ENCODE measurements at regions not wholly inside any gene's neighbourhood (a gene's known extent, or its start where the extent isn't known, plus 50 kb on each side); places are given as distances from the start of the nearest gene placed in this dataset.

DNA sequence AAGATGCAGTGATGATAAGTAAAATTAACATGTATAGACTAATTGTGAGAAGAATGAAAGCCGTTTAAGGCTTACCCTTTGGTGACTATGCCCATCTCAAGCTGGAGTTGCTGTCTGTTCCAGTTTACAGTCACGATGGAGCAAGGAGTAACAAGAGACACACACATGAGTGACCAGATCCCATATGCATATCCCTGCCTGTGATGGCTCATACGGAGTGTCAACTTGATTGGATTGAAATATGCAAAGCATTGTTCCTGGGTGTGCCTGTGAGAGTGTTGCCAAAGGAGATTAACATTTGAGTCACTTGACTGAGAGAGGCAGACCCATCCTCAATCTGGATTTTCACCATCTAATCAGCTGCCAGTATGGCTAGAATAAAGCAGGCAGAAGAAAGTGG is 786.8 kb downstream of the FAM181B start:
- Mint-ChIP-seq H3K9me3 (no peaks in the 10 kb centered on the region), H3K4me1 (no peaks in the 10 kb centered on the region), H3K27me3 (no peaks in the 10 kb centered on the region), H3K27ac (no peak overlapping the region), H3K4me3 (no peak overlapping the region), H3K36me3 (no peaks in the 10 kb centered on the region)

DNA sequence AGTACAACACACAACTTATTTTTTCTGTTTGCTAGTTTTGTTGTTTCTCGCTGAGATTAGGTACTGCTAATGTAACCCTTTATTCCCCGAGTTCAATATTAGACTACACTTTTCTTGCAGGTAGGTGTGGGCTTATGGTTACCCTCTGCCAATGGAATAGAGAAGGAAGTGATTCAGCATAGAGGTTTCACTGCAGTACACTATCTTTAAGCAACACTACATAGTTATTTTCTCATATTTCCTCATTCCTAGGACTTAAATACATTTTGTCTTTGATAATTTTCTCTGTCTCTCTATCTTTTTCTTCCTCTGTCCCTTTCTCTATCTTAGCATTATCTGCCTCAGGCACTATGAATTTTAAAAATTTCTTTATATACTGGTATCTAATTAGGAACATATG is 791.0 kb downstream of the FAM181B start:
- Mint-ChIP-seq H3K4me3 (no peak overlapping the region), H3K9me3 (no peaks in the 10 kb centered on the region), H3K36me3 (no peaks in the 10 kb centered on the region), H3K27ac (no peak overlapping the region), H3K4me1 (no peaks in the 10 kb centered on the region), H3K27me3 (no peaks in the 10 kb centered on the region)

DNA sequence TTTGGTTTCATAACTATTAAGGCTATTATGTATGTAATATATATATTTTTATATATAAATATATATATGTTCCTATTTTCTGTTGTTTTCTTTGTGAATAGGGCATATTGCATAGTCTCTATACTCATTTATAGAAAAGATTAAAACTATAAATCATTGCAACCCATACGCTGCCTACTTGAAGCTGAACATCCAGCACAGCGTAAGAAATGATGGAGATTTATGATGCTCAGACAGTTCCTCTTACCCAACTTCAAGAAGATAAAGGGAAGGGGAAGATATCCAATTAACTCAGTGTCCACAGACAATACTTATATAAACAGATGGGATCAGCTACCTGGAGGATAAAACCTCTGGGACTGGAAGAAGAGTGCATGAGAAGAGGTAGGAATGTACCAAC is 791.7 kb downstream of the FAM181B start:
- Mint-ChIP-seq H3K27ac (no peak overlapping the region), H3K36me3 (no peaks in the 10 kb centered on the region), H3K9me3 (no peaks in the 10 kb centered on the region), H3K27me3 (no peaks in the 10 kb centered on the region), H3K4me3 (no peak overlapping the region), H3K4me1 (no peaks in the 10 kb centered on the region)

DNA sequence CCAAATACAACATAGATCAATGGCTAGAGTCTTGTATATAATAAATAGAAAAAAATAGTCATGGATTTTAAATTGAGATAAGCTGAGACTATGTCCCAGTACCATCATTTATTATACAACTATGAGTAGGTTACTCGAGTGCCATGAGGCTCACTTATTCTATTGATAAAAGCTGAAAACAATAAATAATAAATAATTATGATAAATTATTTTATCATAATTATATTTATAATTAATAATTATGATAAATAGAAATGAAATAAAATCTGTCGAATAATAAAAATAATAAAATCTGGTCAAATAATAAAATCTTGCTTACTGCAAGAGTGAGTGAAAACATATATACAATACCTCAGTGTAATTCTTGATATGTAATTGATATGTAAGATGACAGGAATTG is 801.4 kb downstream of the FAM181B start:
- no peak overlapping the region for H3K4me3 Mint-ChIP-seq
- H3K9me3 Mint-ChIP-seq = peaks cover 0 to 3% (median 0%) of the 10 kb centered on the region in 3 donors
- no peaks in the 10 kb centered on the region for H3K4me1 Mint-ChIP-seq
- no peak overlapping the region for H3K27ac Mint-ChIP-seq
- H3K36me3 Mint-ChIP-seq = no peaks in the 10 kb centered on the region
- H3K27me3 Mint-ChIP-seq = no peaks in the 10 kb centered on the region

DNA sequence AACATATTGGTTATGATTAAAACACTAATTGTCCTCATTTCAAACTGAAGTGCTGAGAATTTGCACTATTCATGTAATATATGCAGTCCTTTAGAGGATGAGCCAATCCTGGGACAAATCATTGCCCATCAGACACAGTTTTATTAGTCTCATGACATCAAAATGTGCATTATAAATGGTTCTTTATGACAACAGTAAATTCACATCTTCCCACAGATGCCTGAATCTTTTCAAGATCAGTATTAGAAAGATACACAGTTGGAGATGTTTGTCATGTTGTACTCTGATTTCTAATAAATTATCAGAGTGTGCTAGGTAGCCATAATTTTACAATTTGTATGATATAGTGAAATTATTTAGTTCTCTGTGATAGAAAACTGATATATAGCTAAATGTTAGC is 813.5 kb downstream of the FAM181B start:
- Mint-ChIP-seq H3K4me3 (no peak overlapping the region), H3K27me3 (no peaks in the 10 kb centered on the region), H3K4me1 (no peaks in the 10 kb centered on the region), H3K27ac (no peak overlapping the region), H3K9me3 (peaks cover 0 to 3% (median 0%) of the 10 kb centered on the region in 3 donors), H3K36me3 (no peaks in the 10 kb centered on the region)

DNA sequence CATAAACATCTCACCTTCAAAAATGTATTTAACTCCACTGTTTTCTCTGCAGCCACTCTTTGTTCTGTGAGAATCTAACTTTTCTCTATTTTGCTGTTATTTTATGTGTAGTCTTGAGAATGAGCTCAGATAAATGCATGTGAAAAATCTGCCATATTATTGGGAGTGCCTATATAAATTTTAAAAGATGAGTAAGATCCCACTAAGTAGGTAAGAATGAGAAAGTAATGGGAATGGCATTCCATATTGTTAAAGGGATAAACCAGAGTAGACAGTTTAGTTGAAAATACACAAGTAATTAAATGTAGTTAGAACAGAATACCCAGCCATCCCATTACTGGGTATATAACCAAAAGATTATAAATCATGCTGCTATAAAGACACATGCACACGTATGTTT is 817.2 kb downstream of the FAM181B start:
- H3K4me3 Mint-ChIP-seq = no peak overlapping the region
- no peaks in the 10 kb centered on the region for H3K36me3 Mint-ChIP-seq
- peaks cover 0 to 1% (median 0%) of the 10 kb centered on the region in 3 donors for H3K4me1 Mint-ChIP-seq

DNA sequence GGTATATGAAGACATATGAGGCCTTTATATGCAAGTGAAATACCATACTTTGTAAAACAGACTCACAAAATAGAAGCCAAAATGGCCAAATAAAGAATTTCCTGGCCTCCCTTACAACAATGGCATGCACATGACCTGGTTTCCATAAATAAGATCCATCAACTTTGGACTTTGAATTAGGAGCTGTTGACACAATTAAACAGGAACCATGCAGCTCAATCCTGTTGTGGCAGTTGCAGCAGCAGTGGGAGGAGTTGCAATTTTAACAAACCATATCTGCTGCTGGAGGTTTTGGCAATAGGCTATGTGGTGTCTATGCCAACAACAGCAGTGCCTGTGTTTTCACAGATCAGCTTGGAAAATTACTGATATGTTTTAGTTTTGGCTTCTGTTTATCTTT is 818.6 kb downstream of the FAM181B start:
- Mint-ChIP-seq H3K9me3 (peaks cover 0 to 3% (median 0%) of the 10 kb centered on the region in 3 donors), H3K36me3 (no peaks in the 10 kb centered on the region), H3K27ac (no peak overlapping the region), H3K4me3 (no peak overlapping the region), H3K4me1 (peaks cover 0 to 1% (median 0%) of the 10 kb centered on the region in 3 donors), H3K27me3 (no peaks in the 10 kb centered on the region)

More for the DNA sequence above, 817.2 kb downstream of the FAM181B start:
- Mint-ChIP-seq H3K27ac (no peak overlapping the region), H3K9me3 (peaks cover 0 to 3% (median 0%) of the 10 kb centered on the region in 3 donors), H3K27me3 (no peaks in the 10 kb centered on the region)

DNA sequence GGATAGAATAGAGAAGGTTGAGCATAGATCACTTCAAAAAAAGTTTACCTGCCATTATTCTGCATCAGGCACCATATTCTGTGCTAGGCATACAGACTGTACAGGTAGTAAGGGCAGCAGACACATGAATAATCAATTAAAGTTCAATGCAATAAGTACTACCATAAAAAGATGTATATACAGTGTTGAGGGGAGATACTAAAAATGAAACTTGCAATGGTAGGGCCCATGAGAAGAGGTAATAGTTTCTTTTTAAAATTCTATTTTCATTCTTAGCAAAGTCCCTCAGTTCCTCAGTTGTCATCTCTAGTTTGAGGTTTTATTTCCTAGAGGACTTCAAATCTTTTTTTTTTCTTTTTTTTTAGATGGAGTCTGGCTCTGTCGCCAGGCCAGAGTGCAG is 819.9 kb downstream of the FAM181B start:
- Mint-ChIP-seq H3K9me3 (peaks cover 0 to 3% (median 0%) of the 10 kb centered on the region in 3 donors), H3K36me3 (no peaks in the 10 kb centered on the region), H3K27ac (no peak overlapping the region), H3K4me3 (no peak overlapping the region), H3K27me3 (no peaks in the 10 kb centered on the region), H3K4me1 (peaks cover 0 to 1% (median 0%) of the 10 kb centered on the region in 3 donors)

DNA sequence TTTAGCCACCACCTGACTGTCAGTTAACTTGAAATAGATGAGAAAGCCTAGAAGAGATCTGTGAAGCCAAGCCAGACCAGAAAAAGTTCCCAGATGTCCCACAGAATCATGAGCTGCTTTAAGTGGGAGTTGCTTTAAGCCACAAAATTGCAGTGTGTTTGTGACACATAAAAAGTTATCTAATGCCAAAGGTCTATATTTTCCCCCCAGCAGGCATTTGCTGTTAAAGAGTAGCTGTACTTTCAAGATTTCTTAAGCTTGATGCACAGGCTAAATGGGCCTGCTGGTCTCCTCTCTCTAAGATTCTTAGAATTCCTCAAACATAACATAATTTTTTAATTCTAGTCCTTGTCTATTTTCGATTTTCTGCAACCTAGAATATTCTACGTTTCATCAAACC is 825.7 kb downstream of the FAM181B start:
- Mint-ChIP-seq H3K9me3 (no peaks in the 10 kb centered on the region), H3K27me3 (no peaks in the 10 kb centered on the region)

DNA sequence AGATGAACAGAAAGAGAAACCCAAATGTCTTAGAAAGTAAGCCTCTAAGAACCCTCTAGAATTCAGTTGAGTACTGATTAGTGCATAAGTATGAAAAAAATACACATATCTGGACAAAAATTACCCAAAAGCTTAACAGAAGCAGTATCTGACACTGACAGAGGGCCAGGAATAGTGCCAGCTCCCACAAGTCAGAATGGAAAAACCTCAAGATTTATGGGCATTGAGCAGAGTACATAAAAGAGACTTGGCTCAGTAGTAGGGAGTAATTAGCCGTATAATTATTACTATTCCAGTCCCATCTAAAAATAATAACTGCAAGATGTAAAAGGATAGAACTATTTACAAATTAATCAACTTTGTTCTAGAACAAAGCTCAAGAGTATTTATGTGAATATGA is 834.5 kb downstream of the FAM181B start:
- Mint-ChIP-seq H3K4me1 (peaks cover 0 to 6% (median 0%) of the 10 kb centered on the region in 3 donors), H3K27me3 (no peaks in the 10 kb centered on the region), H3K27ac (no peak overlapping the region), H3K36me3 (no peaks in the 10 kb centered on the region), H3K4me3 (no peak overlapping the region), H3K9me3 (no peaks in the 10 kb centered on the region)

More for the DNA sequence above, 825.7 kb downstream of the FAM181B start:
- no peak overlapping the region for H3K4me3 Mint-ChIP-seq
- H3K4me1 Mint-ChIP-seq = peaks cover 0 to 6% (median 0%) of the 10 kb centered on the region in 3 donors
- H3K27ac Mint-ChIP-seq = no peak overlapping the region
- no peaks in the 10 kb centered on the region for H3K36me3 Mint-ChIP-seq

DNA sequence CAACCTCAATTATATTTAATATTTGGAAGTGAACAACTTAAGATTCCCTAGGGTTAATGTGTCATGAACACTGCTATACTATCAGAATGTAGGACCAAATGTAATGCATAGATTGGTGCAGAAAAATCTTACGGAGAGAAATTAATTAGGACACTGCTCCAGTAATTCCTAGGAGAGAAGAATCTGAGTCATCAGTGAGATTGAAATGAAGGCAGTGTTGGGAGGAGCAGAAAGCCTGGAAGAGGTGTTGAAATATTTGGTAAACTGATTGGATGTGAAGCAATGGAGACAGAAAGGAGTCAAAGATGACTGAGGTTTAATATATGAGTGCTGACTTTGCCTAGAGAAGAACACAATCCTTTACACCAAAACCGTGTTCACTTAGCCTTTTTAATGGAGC is 836.0 kb downstream of the FAM181B start:
- Mint-ChIP-seq H3K9me3 (no peaks in the 10 kb centered on the region), H3K36me3 (no peaks in the 10 kb centered on the region)

DNA sequence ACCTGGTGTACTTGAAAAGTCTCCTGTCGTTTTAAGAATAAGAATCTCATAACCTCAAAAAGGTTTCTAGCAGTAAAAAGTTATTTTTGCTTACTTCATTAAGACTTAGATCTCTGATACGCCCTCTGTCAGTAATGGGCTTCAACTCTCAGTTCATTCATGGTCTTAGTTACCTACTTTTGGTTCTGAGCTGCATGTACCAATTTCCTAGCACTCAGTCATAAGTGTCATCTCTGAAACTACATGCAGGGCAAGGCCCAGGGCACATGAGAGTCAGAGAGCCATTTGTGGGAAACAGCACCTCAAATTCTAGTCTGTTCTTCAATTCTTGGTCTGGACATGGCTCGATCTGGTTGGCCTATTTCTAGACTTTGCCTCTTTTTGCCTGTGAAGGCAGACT is 838.4 kb downstream of the FAM181B start:
- no peaks in the 10 kb centered on the region for H3K36me3 Mint-ChIP-seq

More for the DNA sequence above, 836.0 kb downstream of the FAM181B start:
- Mint-ChIP-seq H3K4me1 (no peaks in the 10 kb centered on the region), H3K27ac (no peak overlapping the region), H3K4me3 (no peak overlapping the region), H3K27me3 (no peaks in the 10 kb centered on the region)

DNA sequence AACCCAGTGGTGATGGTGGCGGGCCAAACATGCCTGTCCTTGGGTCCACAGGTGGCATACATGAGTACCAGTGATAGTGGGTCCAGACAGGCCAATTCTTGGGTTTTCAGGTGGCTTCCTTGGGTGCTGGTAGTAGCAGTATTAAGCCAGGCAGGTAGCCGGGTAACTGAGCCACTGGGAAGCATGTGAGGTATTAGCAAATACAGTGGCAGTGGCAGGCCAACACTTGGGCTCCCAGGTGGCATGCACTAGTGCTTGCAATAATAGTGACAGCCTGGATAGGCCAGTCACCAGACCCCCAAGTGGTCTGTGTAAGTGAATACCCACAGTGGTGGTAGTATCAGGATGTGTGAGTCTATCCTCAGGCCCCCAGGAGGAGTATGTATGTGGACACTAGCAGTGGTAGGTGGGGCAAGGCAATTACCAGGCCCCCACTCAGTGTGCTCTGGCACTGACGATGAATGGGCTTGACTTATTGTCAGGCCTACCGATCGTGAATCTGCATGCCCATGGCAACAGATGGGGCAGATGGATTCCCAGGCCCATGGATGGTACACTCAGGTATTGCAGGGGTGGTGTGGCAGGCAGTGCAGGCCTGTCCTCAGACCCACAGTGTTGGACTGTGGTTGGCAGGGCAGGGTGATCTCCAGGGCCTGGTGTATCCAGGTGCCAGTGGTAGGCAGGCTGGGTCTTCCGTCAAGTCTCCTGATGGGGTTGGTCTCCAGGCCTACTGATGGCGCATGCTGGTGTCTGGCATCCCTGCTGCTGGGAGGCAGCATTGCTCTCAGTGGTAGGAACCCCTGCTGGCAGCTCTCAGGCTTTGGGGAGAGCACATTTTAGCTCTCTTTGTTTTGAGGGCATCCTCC is 840.7 kb downstream of the FAM181B start:
- Mint-ChIP-seq H3K4me3 (no peak overlapping the region), H3K36me3 (no peaks in the 10 kb centered on the region), H3K9me3 (peaks cover 1 to 7% (median 2%) of the 10 kb centered on the region in 3 donors), H3K27ac (no peak overlapping the region), H3K4me1 (no peaks in the 10 kb centered on the region), H3K27me3 (no peaks in the 10 kb centered on the region)

More for the DNA sequence above, 838.4 kb downstream of the FAM181B start:
- no peaks in the 10 kb centered on the region for H3K4me1 Mint-ChIP-seq
- no peak overlapping the region for H3K27ac Mint-ChIP-seq
- H3K27me3 Mint-ChIP-seq = no peaks in the 10 kb centered on the region
- H3K4me3 Mint-ChIP-seq = no peak overlapping the region
- no peaks in the 10 kb centered on the region for H3K9me3 Mint-ChIP-seq

DNA sequence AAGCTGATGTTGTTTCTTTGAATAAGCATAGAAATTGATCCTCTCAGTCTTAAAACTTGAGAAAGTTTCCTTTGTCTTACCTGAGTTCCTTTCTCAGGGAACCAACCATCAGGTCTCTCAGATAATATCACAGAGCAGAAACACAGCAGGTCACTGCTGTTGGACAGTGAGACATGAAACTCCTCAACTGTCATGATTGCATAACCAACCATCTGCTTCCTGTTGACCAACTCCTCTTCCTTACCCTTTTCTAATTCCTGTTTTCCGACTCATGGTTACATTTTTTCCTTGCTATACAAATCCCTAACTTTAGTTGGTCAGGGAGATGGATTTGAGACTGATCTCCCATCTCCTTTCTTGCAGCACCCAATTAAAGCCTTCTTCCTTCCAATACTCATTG is 845.3 kb downstream of the FAM181B start:
- no peak overlapping the region for H3K4me3 Mint-ChIP-seq
- H3K27me3 Mint-ChIP-seq = no peaks in the 10 kb centered on the region
- no peaks in the 10 kb centered on the region for H3K4me1 Mint-ChIP-seq
- no peaks in the 10 kb centered on the region for H3K36me3 Mint-ChIP-seq
- peaks cover 2 to 7% (median 3%) of the 10 kb centered on the region in 3 donors for H3K9me3 Mint-ChIP-seq
- no peak overlapping the region for H3K27ac Mint-ChIP-seq

DNA sequence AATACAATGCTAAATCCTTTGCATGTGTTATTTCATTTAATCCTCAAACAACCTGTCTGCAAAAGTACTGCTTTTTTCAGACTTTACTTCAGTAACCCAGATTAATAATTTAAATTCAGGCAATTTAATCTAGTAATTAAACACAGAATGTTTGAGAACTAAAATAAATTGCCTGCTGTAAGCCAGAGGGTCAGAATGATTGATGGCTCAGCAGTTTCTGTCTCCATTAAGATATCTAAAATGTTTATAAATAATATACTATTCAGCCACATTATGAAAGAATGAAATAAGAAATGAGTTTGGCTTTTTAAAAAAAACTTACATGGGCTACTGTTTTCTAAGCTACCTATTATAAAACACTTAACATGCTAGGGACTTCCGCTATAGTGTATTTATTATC is 846.0 kb downstream of the FAM181B start:
- Mint-ChIP-seq H3K4me1 (no peaks in the 10 kb centered on the region), H3K4me3 (no peak overlapping the region), H3K27me3 (no peaks in the 10 kb centered on the region), H3K36me3 (no peaks in the 10 kb centered on the region), H3K9me3 (peaks cover 2 to 7% (median 3%) of the 10 kb centered on the region in 3 donors), H3K27ac (no peak overlapping the region)

Measured in IgD-negative memory B cell (primary cell).